ENCODE measurements at regions not wholly inside any gene's neighbourhood (a gene's known extent, or its start where the extent isn't known, plus 50 kb on each side); places are given as distances from the start of the nearest gene placed in this dataset.

GRCh38 chr5:7980881-7981280 is 111.9 kb downstream of the MTRR start:
- TF ChIP-seq, protein P1, sequence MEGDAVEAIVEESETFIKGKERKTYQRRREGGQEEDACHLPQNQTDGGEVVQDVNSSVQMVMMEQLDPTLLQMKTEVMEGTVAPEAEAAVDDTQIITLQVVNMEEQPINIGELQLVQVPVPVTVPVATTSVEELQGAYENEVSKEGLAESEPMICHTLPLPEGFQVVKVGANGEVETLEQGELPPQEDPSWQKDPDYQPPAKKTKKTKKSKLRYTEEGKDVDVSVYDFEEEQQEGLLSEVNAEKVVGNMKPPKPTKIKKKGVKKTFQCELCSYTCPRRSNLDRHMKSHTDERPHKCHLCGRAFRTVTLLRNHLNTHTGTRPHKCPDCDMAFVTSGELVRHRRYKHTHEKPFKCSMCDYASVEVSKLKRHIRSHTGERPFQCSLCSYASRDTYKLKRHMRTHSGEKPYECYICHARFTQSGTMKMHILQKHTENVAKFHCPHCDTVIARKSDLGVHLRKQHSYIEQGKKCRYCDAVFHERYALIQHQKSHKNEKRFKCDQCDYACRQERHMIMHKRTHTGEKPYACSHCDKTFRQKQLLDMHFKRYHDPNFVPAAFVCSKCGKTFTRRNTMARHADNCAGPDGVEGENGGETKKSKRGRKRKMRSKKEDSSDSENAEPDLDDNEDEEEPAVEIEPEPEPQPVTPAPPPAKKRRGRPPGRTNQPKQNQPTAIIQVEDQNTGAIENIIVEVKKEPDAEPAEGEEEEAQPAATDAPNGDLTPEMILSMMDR (conservative IDR thresholded peaks at IDR 0.05 in 1 of 2, IDR thresholded peaks at IDR 0.05 in 1 of 2; ENCODE audit: extremely low read depth in 1 of 2, insufficient read depth in 1 of 2, low read depth in 1 of 2, low read length in 2 of 2), result no peak
- TF ChIP-seq EZH2 (IDR thresholded peaks at IDR 0.05; ENCODE audit: borderline replicate concordance, low read length), result no peak
